H9 (cell line): ENCODE measurements at regions not wholly inside any gene's neighbourhood (a gene's known extent, or its start where the extent isn't known, plus 50 kb on each side); places are given as distances from the start of the nearest gene placed in this dataset.

ENCODE experiments used
- DNase-seq: peaks from one replicate; pipeline ENCODE4 v3.0.0-alpha.2; 2017
- H2AFZ ChIP-seq: one replicate; pipeline ENCODE4 v1.6.1; 2013; ENCODE audit warnings: mild to moderate bottlenecking, low read length, control low read depth, moderate library complexity
- H2AK5ac ChIP-seq: 2 replicates; pipeline ENCODE4 v1.6.1; 2013; ENCODE audit warnings: low read length, control low read depth, mixed read lengths; ENCODE audit not compliant: insufficient read length
- H2BK120ac ChIP-seq: one replicate; pipeline ENCODE4 v1.6.1; 2013; ENCODE audit warnings: low read depth, mild to moderate bottlenecking, low read length, control low read depth, inconsistent platforms; ENCODE audit not compliant: poor library complexity, severe bottlenecking
- H2BK12ac ChIP-seq: 2 replicates; pipeline ENCODE4 v1.6.1; 2013; ENCODE audit warnings: low read length, control low read depth, mixed read lengths, low read depth; ENCODE audit not compliant: insufficient read length
- H2BK15ac ChIP-seq: 2 replicates; pipeline ENCODE4 v1.6.1; 2013; ENCODE audit warnings: low read depth, low read length, control low read depth
- H2BK20ac ChIP-seq: one replicate; pipeline ENCODE4 v1.6.1; 2013; ENCODE audit warnings: low read depth, mild to moderate bottlenecking, low read length, control low read depth, inconsistent platforms; ENCODE audit not compliant: poor library complexity, severe bottlenecking
- H2BK5ac ChIP-seq: 2 replicates; pipeline ENCODE4 v1.6.1; 2013; ENCODE audit warnings: low read length, control low read depth, mixed read lengths; ENCODE audit not compliant: insufficient read length
- H3K14ac ChIP-seq: 2 replicates; pipeline ENCODE4 v1.6.1; 2013; ENCODE audit warnings: low read length, control low read depth; ENCODE audit not compliant: insufficient read depth
- H3K18ac ChIP-seq: 2 replicates; pipeline ENCODE4 v1.6.1; 2013; ENCODE audit warnings: low read depth, mild to moderate bottlenecking, mixed read lengths, low read length, control low read depth; ENCODE audit not compliant: insufficient read length
- H3K23ac ChIP-seq: 2 replicates; pipeline ENCODE4 v1.6.1; 2013; ENCODE audit warnings: low read length, control low read depth, mixed read lengths, low read depth; ENCODE audit not compliant: insufficient read length
- H3K23me2 ChIP-seq: 2 replicates; pipeline ENCODE4 v1.6.1; 2013; ENCODE audit warnings: low read depth, mild to moderate bottlenecking, mixed read lengths, low read length, control low read depth; ENCODE audit not compliant: insufficient read length, poor library complexity, severe bottlenecking
- H3K27ac ChIP-seq: 2 replicates; pipeline ENCODE4 v1.5.1; 2013; ENCODE audit warnings: low read length, control low read depth, mixed read lengths, low read depth; ENCODE audit not compliant: insufficient read length
- H3K27me3 ChIP-seq: 2 replicates; pipeline ENCODE4 v1.6.1; 2013; ENCODE audit warnings: low read length, control low read depth, inconsistent platforms; ENCODE audit not compliant: insufficient read depth
- H3K4ac ChIP-seq: 2 replicates; pipeline ENCODE4 v1.6.1; 2013; ENCODE audit warnings: low read depth, mild to moderate bottlenecking, control low read depth, inconsistent platforms, low read length, moderate library complexity
- H3K4me1 ChIP-seq: 2 replicates; pipeline ENCODE4 v1.6.1; 2013; ENCODE audit warnings: low read length, control low read depth, inconsistent platforms; ENCODE audit not compliant: insufficient read depth
- H3K4me2 ChIP-seq: 2 replicates; pipeline ENCODE4 v1.6.1; 2013; ENCODE audit warnings: low read length, control low read depth, mixed read lengths; ENCODE audit not compliant: insufficient read length, insufficient read depth
- H3K56ac ChIP-seq: 2 replicates; pipeline ENCODE4 v1.6.1; 2013; ENCODE audit warnings: low read depth, mild to moderate bottlenecking, mixed read lengths, low read length, control low read depth; ENCODE audit not compliant: insufficient read length
- H3K79me1 ChIP-seq: 2 replicates; pipeline ENCODE4 v1.6.1; 2013; ENCODE audit warnings: low read depth, mild to moderate bottlenecking, moderate library complexity, low read length, control low read depth, inconsistent platforms; ENCODE audit not compliant: insufficient read depth, poor library complexity, severe bottlenecking
- H3K79me2 ChIP-seq: 2 replicates; pipeline ENCODE4 v1.6.1; 2013; ENCODE audit warnings: low read length, control low read depth, inconsistent platforms; ENCODE audit not compliant: insufficient read depth
- H3K9ac ChIP-seq: 2 replicates; pipeline ENCODE4 v1.6.1; 2013; ENCODE audit warnings: low read length, control low read depth, mixed read lengths; ENCODE audit not compliant: insufficient read length; ENCODE audit errors: extremely low read depth
- H3K9me3 ChIP-seq: one replicate; pipeline ENCODE4 v1.6.1; 2013; ENCODE audit warnings: low read depth, low read length, inconsistent platforms; ENCODE audit not compliant: control insufficient read depth
- H3T11ph ChIP-seq: one replicate; pipeline ENCODE4 v1.6.1; 2013; ENCODE audit warnings: mild to moderate bottlenecking, low read length, control low read depth, inconsistent platforms
- H4K20me1 ChIP-seq: one replicate; pipeline ENCODE4 v1.6.1; 2013; ENCODE audit not compliant: control insufficient read depth, insufficient read length, insufficient read depth
- H4K5ac ChIP-seq: 2 replicates; pipeline ENCODE4 v1.6.1; 2013; ENCODE audit warnings: low read depth, mild to moderate bottlenecking, mixed read lengths, low read length, control low read depth; ENCODE audit not compliant: insufficient read length
- H4K8ac ChIP-seq: replicated peaks from 2 replicates; pipeline ENCODE4 v1.6.1; 2013; ENCODE audit warnings: low read length, control low read depth, mixed read lengths, low read depth; ENCODE audit not compliant: insufficient read length
- H4K91ac ChIP-seq: 2 replicates; pipeline ENCODE4 v1.6.1; 2013; ENCODE audit warnings: low read depth, mild to moderate bottlenecking, moderate library complexity, mixed read lengths, low read length, control low read depth; ENCODE audit not compliant: insufficient read length
- H3K27ac Mint-ChIP-seq, 3 experiments: 2 replicates in 2 of 3; 3 replicates in 1 of 3; pipeline ENCODE4 v1.8.0; 2020 to 2021; ENCODE audit warnings: mixed read lengths in 3 of 3, mild to moderate bottlenecking in 1 of 3, moderate library complexity in 1 of 3
- H3K27me3 Mint-ChIP-seq: 2 replicates; pipeline ENCODE4 v1.8.0; 2021; ENCODE audit warnings: low read depth, mild to moderate bottlenecking, moderate library complexity, mixed read lengths
- H3K36me3 Mint-ChIP-seq, 3 experiments: 2 replicates in 2 of 3; 3 replicates in 1 of 3; pipeline ENCODE4 v1.8.0; 2020 to 2021; ENCODE audit warnings: low read depth in 3 of 3, mixed read lengths in 3 of 3; ENCODE audit not compliant: insufficient read depth in 1 of 3
- H3K4me1 Mint-ChIP-seq, 2 experiments: 2 replicates each; pipeline ENCODE4 v1.8.0; 2020; ENCODE audit warnings: mixed read lengths in 2 of 2
- H3K4me3 Mint-ChIP-seq, 2 experiments: 2 replicates in 1 of 2; 3 replicates in 1 of 2; pipeline ENCODE4 v1.8.0; 2020 to 2021; ENCODE audit warnings: mild to moderate bottlenecking in 2 of 2, mixed read lengths in 2 of 2, moderate library complexity in 1 of 2
- H3K9me3 Mint-ChIP-seq, 2 experiments: 2 replicates in 1 of 2; 3 replicates in 1 of 2; pipeline ENCODE4 v1.8.0; 2020; ENCODE audit warnings: mild to moderate bottlenecking in 2 of 2, mixed read lengths in 2 of 2, moderate library complexity in 1 of 2
- CTCF ChIP-seq: fragments of 200-600 bp; sonication (generic); conservative IDR thresholded peaks from 3 replicates; pipeline ENCODE4 v1.8.0; 2021; ENCODE audit warnings: antibody characterized with exemption, mild to moderate bottlenecking
- WGBS: extraction: QIAGEN DNeasy Blood & Tissue Kit; methylation state at CpG from one replicate; pipeline ENCODE4 v1.1.7; 2013; ENCODE audit warnings: missing lambda C conversion rate, low lambda C conversion rate, mixed read lengths; ENCODE audit not compliant: insufficient read length; ENCODE audit errors: extremely low coverage; 5-methylcytosine and 5-hydroxymethylcytosine counted together

GRCh38 chr5:107766439-107766838, 95.7 kb upstream of the EFNA5 start:
- Mint-ChIP-seq H3K4me1 (peaks cover 30 to 36% of the 10 kb centered on the region in 2 experiments), H3K27me3 (no peaks in the 10 kb centered on the region), H3K27ac (no peak overlapping the region), H3K36me3 (no peaks in the 10 kb centered on the region), H3K9me3 (no peaks in the 10 kb centered on the region), H3K4me3 (no peak overlapping the region)
- Histone ChIP-seq H2BK12ac (no peak overlapping the region), H2AFZ (no peak overlapping the region), H2AK5ac (no peak overlapping the region), H3K4me1 (no peaks in the 10 kb centered on the region), H4K8ac (no peak overlapping the region), H3K23me2 (no peaks in the 10 kb centered on the region), H3K79me1 (no peaks in the 10 kb centered on the region), H2BK15ac (no peak overlapping the region), H3K4me2 (no peak overlapping the region), H3K79me2 (no peaks in the 10 kb centered on the region), H3K27me3 (no peaks in the 10 kb centered on the region), H3K27ac (no peak overlapping the region), H2BK5ac (no peak overlapping the region), H4K5ac (no peak overlapping the region), H3K4ac (no peak overlapping the region), H3K9ac (no peak overlapping the region), H4K20me1 (no peaks in the 10 kb centered on the region), H2BK120ac (no peak overlapping the region), H4K91ac (no peak overlapping the region), H3K18ac (no peak overlapping the region), H3K56ac (no peak overlapping the region), H3K9me3 (no peaks in the 10 kb centered on the region), H3K23ac (no peak overlapping the region), H2BK20ac (no peak overlapping the region), H3T11ph (no peak overlapping the region), H3K14ac (no peak overlapping the region)
- DNase-seq = no peak
- WGBS = no CpG with 5 or more reads among the region's 5 CpGs
- no peak for TF ChIP-seq CTCF
